ENCODE measurements at regions not wholly inside any gene's neighbourhood (a gene's known extent, or its start where the extent isn't known, plus 50 kb on each side); places are given as distances from the start of the nearest gene placed in this dataset.

DNA sequence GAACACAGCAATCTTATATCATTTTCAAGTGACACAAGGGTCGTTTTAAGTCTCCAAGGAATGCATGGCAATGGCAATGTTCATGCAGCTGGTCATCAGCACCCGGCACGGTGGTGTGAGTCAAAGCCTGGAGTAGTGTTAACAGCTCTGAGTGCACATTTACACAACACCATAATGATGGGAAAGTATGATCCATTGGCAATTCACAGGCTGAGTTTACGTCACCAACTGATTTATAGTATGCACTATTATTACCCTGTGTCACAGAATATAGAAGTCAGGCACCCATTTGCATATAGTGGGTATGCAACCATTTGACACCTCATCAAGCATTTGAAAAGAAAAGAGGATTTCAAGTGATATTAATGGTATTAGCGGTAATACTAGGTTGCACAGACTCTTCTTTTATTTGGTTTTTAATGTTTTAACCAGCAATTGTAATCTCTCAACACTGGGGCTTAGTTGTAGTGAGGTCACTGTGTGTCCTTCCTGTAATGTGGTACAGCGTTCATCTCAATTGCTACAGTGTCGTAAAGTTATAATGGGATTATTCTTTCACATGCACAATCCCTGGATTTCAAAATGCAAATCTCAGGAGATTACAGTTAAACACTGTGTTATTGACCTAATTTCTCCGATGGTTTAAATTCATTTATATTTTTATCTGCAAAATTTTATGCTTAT is 113.8 kb downstream of the C3orf38 start:
- no peaks in the 10 kb centered on the region for H3K27me3 ChIP-seq
- H3K4me1 ChIP-seq: no peaks in the 10 kb centered on the region
- no peak overlapping the region for H3K4me3 ChIP-seq
- no peaks in the 10 kb centered on the region for H3K36me3 ChIP-seq
- no peak overlapping the region for H3K27ac ChIP-seq
- intact Hi-C loops (cut with DNase I; ENCODE audit: low total_unique reads): no loop called here
- no peak for DNase-seq
- H3K9me3 ChIP-seq: no peaks in the 10 kb centered on the region
- no peak for TF ChIP-seq POLR2A (IDR thresholded peaks at IDR 0.05)
- TF ChIP-seq, protein P1, sequence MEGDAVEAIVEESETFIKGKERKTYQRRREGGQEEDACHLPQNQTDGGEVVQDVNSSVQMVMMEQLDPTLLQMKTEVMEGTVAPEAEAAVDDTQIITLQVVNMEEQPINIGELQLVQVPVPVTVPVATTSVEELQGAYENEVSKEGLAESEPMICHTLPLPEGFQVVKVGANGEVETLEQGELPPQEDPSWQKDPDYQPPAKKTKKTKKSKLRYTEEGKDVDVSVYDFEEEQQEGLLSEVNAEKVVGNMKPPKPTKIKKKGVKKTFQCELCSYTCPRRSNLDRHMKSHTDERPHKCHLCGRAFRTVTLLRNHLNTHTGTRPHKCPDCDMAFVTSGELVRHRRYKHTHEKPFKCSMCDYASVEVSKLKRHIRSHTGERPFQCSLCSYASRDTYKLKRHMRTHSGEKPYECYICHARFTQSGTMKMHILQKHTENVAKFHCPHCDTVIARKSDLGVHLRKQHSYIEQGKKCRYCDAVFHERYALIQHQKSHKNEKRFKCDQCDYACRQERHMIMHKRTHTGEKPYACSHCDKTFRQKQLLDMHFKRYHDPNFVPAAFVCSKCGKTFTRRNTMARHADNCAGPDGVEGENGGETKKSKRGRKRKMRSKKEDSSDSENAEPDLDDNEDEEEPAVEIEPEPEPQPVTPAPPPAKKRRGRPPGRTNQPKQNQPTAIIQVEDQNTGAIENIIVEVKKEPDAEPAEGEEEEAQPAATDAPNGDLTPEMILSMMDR (IDR thresholded peaks at IDR 0.05): no peak

DNA sequence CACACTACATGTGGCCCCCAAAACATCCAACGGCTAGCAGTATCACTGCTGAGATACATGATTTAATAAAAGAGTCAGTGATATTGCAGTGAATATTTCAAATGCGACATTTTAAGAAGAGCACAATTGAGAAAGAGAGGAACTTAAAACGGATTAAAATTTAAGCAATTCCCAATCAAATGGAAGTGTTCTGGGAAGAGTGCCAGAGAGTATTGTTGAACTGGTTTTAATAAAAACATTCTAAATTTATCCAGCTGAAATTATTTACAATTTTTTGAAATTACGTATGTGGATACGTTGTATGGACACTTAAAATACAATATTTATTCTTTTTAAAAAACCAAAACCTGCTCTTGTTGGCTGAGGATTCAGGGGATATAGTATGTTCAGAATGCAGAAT is 117.7 kb downstream of the C3orf38 start:
- TF ChIP-seq, protein P1 (IDR thresholded peaks at IDR 0.05): no peak
- no peak for TF ChIP-seq POLR2A (IDR thresholded peaks at IDR 0.05)
- H3K27ac ChIP-seq: no peak overlapping the region
- no peaks in the 10 kb centered on the region for H3K36me3 ChIP-seq
- no peak for DNase-seq
- H3K4me1 ChIP-seq: no peaks in the 10 kb centered on the region
- H3K27me3 ChIP-seq: no peaks in the 10 kb centered on the region
- H3K9me3 ChIP-seq: no peaks in the 10 kb centered on the region
- H3K4me3 ChIP-seq: no peak overlapping the region
- intact Hi-C loops (cut with DNase I; ENCODE audit: low total_unique reads): no loop called here

DNA sequence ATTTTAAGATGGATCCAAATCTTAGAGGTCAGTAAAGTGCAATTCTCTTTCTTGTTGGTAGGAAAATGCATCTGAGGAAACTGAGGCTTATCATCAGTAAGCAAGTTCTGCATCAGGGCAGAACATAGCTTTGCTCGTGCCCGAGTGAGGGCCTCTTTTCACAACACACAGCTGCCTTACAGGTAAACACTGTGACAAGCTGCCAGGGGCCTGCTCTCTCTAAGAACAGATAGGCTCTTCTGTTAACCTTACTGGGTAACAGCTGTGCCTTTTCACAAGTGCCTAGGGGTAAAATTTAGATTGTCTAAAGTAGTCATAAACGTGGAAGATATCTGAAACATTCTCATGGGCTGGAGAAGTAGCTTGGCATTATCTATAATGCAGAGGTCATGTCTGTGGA is 118.1 kb downstream of the C3orf38 start:
- TF ChIP-seq, protein P1 (IDR thresholded peaks at IDR 0.05): no peak
- no peak for TF ChIP-seq POLR2A (IDR thresholded peaks at IDR 0.05)
- H3K27me3 ChIP-seq: no peaks in the 10 kb centered on the region
- H3K27ac ChIP-seq: no peak overlapping the region
- intact Hi-C loops (cut with DNase I; ENCODE audit: low total_unique reads): no loop called here
- H3K4me1 ChIP-seq: no peaks in the 10 kb centered on the region
- no peak overlapping the region for H3K4me3 ChIP-seq
- no peaks in the 10 kb centered on the region for H3K9me3 ChIP-seq
- DNase-seq: no peak
- H3K36me3 ChIP-seq: no peaks in the 10 kb centered on the region

DNA sequence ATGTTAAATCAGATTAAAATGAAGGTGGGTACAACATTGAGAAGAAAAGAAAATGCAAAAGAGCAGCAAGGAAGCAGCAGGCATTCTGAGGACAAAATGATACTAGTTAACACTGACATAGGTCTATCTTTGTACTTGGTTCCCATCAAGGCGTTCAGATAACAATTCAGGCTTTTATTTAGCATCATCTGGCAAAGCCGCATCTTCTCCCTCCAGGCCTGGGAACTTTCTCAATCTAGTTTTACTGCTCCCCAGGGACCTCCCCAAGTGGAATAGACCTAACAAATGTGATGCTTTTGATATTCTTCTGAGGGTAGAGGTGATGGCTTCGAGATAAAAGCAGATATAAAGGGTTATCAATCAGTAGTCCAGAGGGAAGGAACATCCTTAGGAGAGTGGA is 130.6 kb downstream of the C3orf38 start:
- Histone ChIP-seq H3K9me3 (no peaks in the 10 kb centered on the region), H3K27ac (no peak overlapping the region), H3K36me3 (no peaks in the 10 kb centered on the region), H3K4me1 (no peaks in the 10 kb centered on the region), H3K4me3 (no peak overlapping the region), H3K27me3 (no peaks in the 10 kb centered on the region)
- DNase-seq: no peak
- intact Hi-C loops (cut with DNase I; ENCODE audit: low total_unique reads): no loop called here
- TF ChIP-seq, protein P1 (IDR thresholded peaks at IDR 0.05): no peak
- TF ChIP-seq POLR2A (IDR thresholded peaks at IDR 0.05): no peak

DNA sequence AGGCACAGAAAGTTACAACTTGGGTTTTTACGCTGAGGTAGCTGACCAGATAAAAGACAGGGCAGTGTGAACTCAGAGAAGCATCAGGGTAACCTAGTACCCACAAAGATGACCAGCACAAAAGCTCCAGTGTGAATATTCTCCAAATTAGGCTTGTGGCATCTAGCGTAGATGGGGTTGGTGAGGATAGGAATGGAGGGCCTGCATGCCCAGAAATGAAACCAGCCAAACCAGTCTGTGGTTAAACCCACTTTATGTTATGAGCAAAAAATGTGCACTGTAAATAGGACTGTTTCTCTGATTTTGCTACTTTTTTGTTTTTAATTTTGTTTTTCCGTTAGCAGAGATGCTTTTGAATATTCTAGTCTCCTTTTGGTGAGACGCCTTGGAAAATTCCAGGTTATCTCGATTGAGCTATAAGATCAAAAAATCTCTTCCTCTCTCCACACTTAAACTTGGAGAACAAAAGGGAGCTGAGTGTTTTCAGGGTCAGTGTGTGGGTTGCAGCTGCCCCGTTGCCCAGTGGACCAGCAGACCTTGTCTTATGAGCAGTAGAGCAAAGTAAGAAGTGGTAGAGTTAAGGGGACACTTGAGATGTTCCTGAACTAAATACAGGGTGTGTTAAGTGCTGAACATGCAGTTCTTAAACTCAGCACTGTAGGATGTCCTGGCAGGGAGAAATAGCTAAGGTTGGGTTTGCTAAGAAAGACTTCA is 132.9 kb downstream of the C3orf38 start:
- intact Hi-C loops (cut with DNase I; ENCODE audit: low total_unique reads): no loop called here
- Histone ChIP-seq H3K27ac (no peak overlapping the region), H3K36me3 (no peaks in the 10 kb centered on the region), H3K27me3 (no peaks in the 10 kb centered on the region), H3K4me1 (no peaks in the 10 kb centered on the region), H3K9me3 (no peaks in the 10 kb centered on the region), H3K4me3 (no peak overlapping the region)
- DNase-seq: no peak
- TF ChIP-seq POLR2A (IDR thresholded peaks at IDR 0.05): no peak
- TF ChIP-seq, protein P1 (IDR thresholded peaks at IDR 0.05): no peak

All from uterus (tissue), 3 donors.